ENCODE measurements at regions not wholly inside any gene's neighbourhood (a gene's known extent, or its start where the extent isn't known, plus 50 kb on each side); places are given as distances from the start of the nearest gene placed in this dataset.
"Not testable (repeated sequence)": the region's sequence is repeated elsewhere in the genome, so short reads cannot be mapped to it uniquely, and the experiment has no call there.

- DNase-seq (ENCODE audit: low spot score); H3K27me3 Mint-ChIP-seq (ENCODE audit: insufficient read depth); H3K4me3 Mint-ChIP-seq; H3K4me1 Mint-ChIP-seq (ENCODE audit: low read depth); H3K27ac Mint-ChIP-seq; intact Hi-C loops (cut with micrococcal nuclease); H3K36me3 Mint-ChIP-seq (ENCODE audit: low read depth); H3K9me3 Mint-ChIP-seq: not testable (repeated sequence)
Measured at GRCh38 chr1:144140243-144140642, 168.5 kb upstream of the FAM72C start.

- H3K9me3 Mint-ChIP-seq; H3K27me3 Mint-ChIP-seq (ENCODE audit: insufficient read depth); DNase-seq (ENCODE audit: low spot score); H3K36me3 Mint-ChIP-seq (ENCODE audit: low read depth); H3K27ac Mint-ChIP-seq; H3K4me3 Mint-ChIP-seq; H3K4me1 Mint-ChIP-seq (ENCODE audit: low read depth); intact Hi-C loops (cut with micrococcal nuclease): not testable (repeated sequence)
Measured at GRCh38 chr1:144105006-144105405, 133.2 kb upstream of the FAM72C start.

GRCh38 chr1:144104000-144104677, 132.4 kb upstream of the FAM72C start:
- H3K36me3 Mint-ChIP-seq (ENCODE audit: low read depth); H3K4me1 Mint-ChIP-seq (ENCODE audit: low read depth); intact Hi-C loops (cut with micrococcal nuclease); H3K9me3 Mint-ChIP-seq; H3K4me3 Mint-ChIP-seq; H3K27me3 Mint-ChIP-seq (ENCODE audit: insufficient read depth); H3K27ac Mint-ChIP-seq: not testable (repeated sequence)
- DNase-seq (ENCODE audit: low spot score): peak; percentile 34

GRCh38 chr1:144103156-144103880, 131.5 kb upstream of the FAM72C start:
- H3K27me3 Mint-ChIP-seq (ENCODE audit: insufficient read depth): not testable (repeated sequence)

GRCh38 chr1:144102046-144102745, 130.4 kb upstream of the FAM72C start:
- H3K27me3 Mint-ChIP-seq (ENCODE audit: insufficient read depth); intact Hi-C loops (cut with micrococcal nuclease); H3K4me3 Mint-ChIP-seq; H3K9me3 Mint-ChIP-seq; H3K27ac Mint-ChIP-seq; DNase-seq (ENCODE audit: low spot score); H3K4me1 Mint-ChIP-seq (ENCODE audit: low read depth); H3K36me3 Mint-ChIP-seq (ENCODE audit: low read depth): not testable (repeated sequence)

More at GRCh38 chr1:144103156-144103880, 131.5 kb upstream of the FAM72C start:
- H3K4me3 Mint-ChIP-seq; H3K36me3 Mint-ChIP-seq (ENCODE audit: low read depth); H3K27ac Mint-ChIP-seq; H3K9me3 Mint-ChIP-seq; H3K4me1 Mint-ChIP-seq (ENCODE audit: low read depth); intact Hi-C loops (cut with micrococcal nuclease): not testable (repeated sequence)
- DNase-seq (ENCODE audit: low spot score): peak; percentile 37

GRCh38 chr1:144101397-144102045, 129.7 kb upstream of the FAM72C start:
- no peaks in the 10 kb centered on the region for H3K36me3 Mint-ChIP-seq (ENCODE audit: low read depth)
- intact Hi-C loops (cut with micrococcal nuclease): no loop called here
- no peak overlapping the region for H3K27ac Mint-ChIP-seq
- H3K4me3 Mint-ChIP-seq: no peak overlapping the region
- H3K27me3 Mint-ChIP-seq (ENCODE audit: insufficient read depth): no peaks in the 10 kb centered on the region
- DNase-seq (ENCODE audit: low spot score): peak; percentile 1
- H3K4me1 Mint-ChIP-seq (ENCODE audit: low read depth): no peaks in the 10 kb centered on the region
- peaks cover 7% of the 10 kb centered on the region for H3K9me3 Mint-ChIP-seq

- Mint-ChIP-seq H3K27ac (peak overlapping the region; percentile 75), H3K4me3 (peak overlapping the region; percentile 68)
- H3K4me1 Mint-ChIP-seq (ENCODE audit: low read depth); H3K36me3 Mint-ChIP-seq (ENCODE audit: low read depth); H3K27me3 Mint-ChIP-seq (ENCODE audit: insufficient read depth); intact Hi-C loops (cut with micrococcal nuclease); H3K9me3 Mint-ChIP-seq: not testable (repeated sequence)
- DNase-seq (ENCODE audit: low spot score): peak; percentile 29
Measured at GRCh38 chr1:144077167-144077841, 105.5 kb upstream of the FAM72C start.

- H3K36me3 Mint-ChIP-seq (ENCODE audit: low read depth); H3K27me3 Mint-ChIP-seq (ENCODE audit: insufficient read depth); H3K9me3 Mint-ChIP-seq; intact Hi-C loops (cut with micrococcal nuclease); H3K4me3 Mint-ChIP-seq; H3K27ac Mint-ChIP-seq; DNase-seq (ENCODE audit: low spot score); H3K4me1 Mint-ChIP-seq (ENCODE audit: low read depth): not testable (repeated sequence)
Measured at GRCh38 chr1:144076646-144077045, 104.9 kb upstream of the FAM72C start.

GRCh38 chr1:144070394-144071053, 98.7 kb upstream of the FAM72C start:
- H3K27me3 Mint-ChIP-seq (ENCODE audit: insufficient read depth); H3K36me3 Mint-ChIP-seq (ENCODE audit: low read depth); H3K27ac Mint-ChIP-seq; DNase-seq (ENCODE audit: low spot score); H3K4me3 Mint-ChIP-seq; intact Hi-C loops (cut with micrococcal nuclease); H3K9me3 Mint-ChIP-seq; H3K4me1 Mint-ChIP-seq (ENCODE audit: low read depth): not testable (repeated sequence)

- H3K36me3 Mint-ChIP-seq (ENCODE audit: low read depth); H3K27ac Mint-ChIP-seq; H3K4me1 Mint-ChIP-seq (ENCODE audit: low read depth); H3K27me3 Mint-ChIP-seq (ENCODE audit: insufficient read depth); H3K9me3 Mint-ChIP-seq; DNase-seq (ENCODE audit: low spot score); intact Hi-C loops (cut with micrococcal nuclease); H3K4me3 Mint-ChIP-seq: not testable (repeated sequence)
Measured at GRCh38 chr1:144067042-144067441, 95.3 kb upstream of the FAM72C start.

GRCh38 chr1:144066071-144066813, 94.5 kb upstream of the FAM72C start:
- H3K4me1 Mint-ChIP-seq (ENCODE audit: low read depth); H3K9me3 Mint-ChIP-seq; H3K27me3 Mint-ChIP-seq (ENCODE audit: insufficient read depth); DNase-seq (ENCODE audit: low spot score); H3K4me3 Mint-ChIP-seq; intact Hi-C loops (cut with micrococcal nuclease); H3K36me3 Mint-ChIP-seq (ENCODE audit: low read depth); H3K27ac Mint-ChIP-seq: not testable (repeated sequence)

All from activated T-helper 1 cell treated with anti-CD3 and anti-CD28 coated beads, Interleukin-12 subunit alpha, Interleukin-12 subunit beta, Interleukin-2, Interleukin-4 antibody, amounts not matched to agents 30 ng/mL and 10 ng/mL and 1 ng/mL, durations not matched to agents 14 hours and 24 hours and 36 hours (primary cell).